Effector memory CD8-positive, alpha-beta T cell (primary cell): ENCODE measurements at regions not wholly inside any gene's neighbourhood (a gene's known extent, or its start where the extent isn't known, plus 50 kb on each side); places are given as distances from the start of the nearest gene placed in this dataset.

Experiments used
- ATAC-seq: fragments of 150-1000 bp; cut with Tn5 transposase; replicated peaks from 2 replicates; pipeline ENCODE4 v1.10.0; 2021; ENCODE audit warnings: mild to moderate bottlenecking, moderate library complexity
- DNase-seq, 3 experiments: peaks; one replicate each; pipeline ENCODE4 v3.0.0; 2021
- H3K27ac Mint-ChIP-seq, 2 donors: one replicate each; pipeline ENCODE4 v1.8.0; 2022; ENCODE audit warnings: mild to moderate bottlenecking in 2 of 2, mixed read lengths in 2 of 2, moderate library complexity in 2 of 2
- H3K27me3 Mint-ChIP-seq, 2 donors: one replicate each; pipeline ENCODE4 v1.8.0; 2022; ENCODE audit warnings: mixed read lengths in 2 of 2
- H3K36me3 Mint-ChIP-seq: one replicate; pipeline ENCODE4 v1.8.0; 2022; ENCODE audit warnings: mild to moderate bottlenecking, moderate library complexity, mixed read lengths; ENCODE audit not compliant: insufficient read depth
- H3K4me1 Mint-ChIP-seq, 2 donors: one replicate each; pipeline ENCODE4 v1.8.0; 2022; ENCODE audit warnings: low read depth in 2 of 2, mixed read lengths in 2 of 2
- H3K4me3 Mint-ChIP-seq, 2 donors: one replicate each; pipeline ENCODE4 v1.8.0; 2022; ENCODE audit warnings: mild to moderate bottlenecking in 2 of 2, mixed read lengths in 2 of 2, moderate library complexity in 2 of 2
- H3K9me3 Mint-ChIP-seq, 2 donors: one replicate each; pipeline ENCODE4 v1.8.0; 2022; ENCODE audit warnings: mixed read lengths in 2 of 2

DNA sequence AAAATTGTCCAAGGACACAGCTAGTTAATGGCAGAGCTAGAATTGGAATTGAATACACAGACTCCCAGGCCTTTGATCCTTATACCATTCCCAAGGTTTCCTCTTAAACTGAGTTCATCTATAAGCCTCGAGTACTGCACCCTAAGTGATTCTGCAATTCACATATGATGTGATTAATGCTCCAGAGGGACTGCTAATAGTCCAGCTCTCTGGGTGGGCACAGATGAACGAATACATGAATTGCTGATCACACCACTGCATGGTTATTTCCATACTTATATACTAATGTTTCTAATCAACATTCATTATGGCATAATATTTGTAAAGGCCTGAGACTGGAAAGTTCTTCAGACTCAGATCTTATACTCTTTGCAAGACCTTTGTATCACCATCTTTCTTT, 101.8 kb downstream of the NUFIP1 start:
- Mint-ChIP-seq H3K36me3 (no peaks in the 10 kb centered on the region), H3K27ac (no peak overlapping the region), H3K9me3 (no peaks in the 10 kb centered on the region), H3K4me1 (no peaks in the 10 kb centered on the region), H3K4me3 (no peak overlapping the region), H3K27me3 (peaks cover 0 to 9% of the 10 kb centered on the region in 2 donors)
- DNase-seq (no peak), ATAC-seq (no peak)

DNA sequence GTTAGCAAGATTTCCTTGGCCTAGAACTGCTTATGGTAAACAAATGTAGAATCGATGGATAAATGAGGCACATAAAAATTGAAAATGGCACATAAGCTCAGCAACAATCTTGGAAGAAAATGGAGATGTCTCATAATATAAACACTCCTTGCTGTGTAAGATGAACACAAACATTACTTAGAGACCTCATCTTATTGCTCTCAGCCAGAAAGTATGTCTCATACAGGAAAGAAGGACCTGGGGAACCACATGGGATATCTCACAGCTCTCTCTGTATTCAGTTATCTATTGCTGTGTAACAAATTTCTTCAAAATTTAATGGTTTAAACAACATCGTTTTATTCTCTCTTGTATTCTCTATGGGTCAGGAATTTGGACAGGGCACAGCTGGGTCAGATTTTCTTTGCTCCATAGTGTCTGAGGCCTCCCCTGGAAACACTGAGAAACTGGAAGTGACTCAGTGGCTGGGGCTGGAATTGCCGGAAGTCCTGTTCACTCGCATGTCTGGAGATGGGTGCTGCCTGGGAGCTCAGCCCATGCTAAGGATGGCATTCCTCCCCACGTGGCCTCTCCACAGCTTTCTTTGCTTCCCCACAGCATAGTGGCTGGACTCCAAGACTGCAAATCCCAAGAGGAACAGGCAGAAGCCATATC, 105.1 kb downstream of the NUFIP1 start:
- Mint-ChIP-seq H3K36me3 (no peaks in the 10 kb centered on the region), H3K27me3 (peaks cover 0 to 25% of the 10 kb centered on the region in 2 donors), H3K9me3 (no peaks in the 10 kb centered on the region), H3K27ac (no peak overlapping the region), H3K4me3 (no peak overlapping the region), H3K4me1 (no peaks in the 10 kb centered on the region)
- DNase-seq, result no peak
- ATAC-seq, result no peak

DNA sequence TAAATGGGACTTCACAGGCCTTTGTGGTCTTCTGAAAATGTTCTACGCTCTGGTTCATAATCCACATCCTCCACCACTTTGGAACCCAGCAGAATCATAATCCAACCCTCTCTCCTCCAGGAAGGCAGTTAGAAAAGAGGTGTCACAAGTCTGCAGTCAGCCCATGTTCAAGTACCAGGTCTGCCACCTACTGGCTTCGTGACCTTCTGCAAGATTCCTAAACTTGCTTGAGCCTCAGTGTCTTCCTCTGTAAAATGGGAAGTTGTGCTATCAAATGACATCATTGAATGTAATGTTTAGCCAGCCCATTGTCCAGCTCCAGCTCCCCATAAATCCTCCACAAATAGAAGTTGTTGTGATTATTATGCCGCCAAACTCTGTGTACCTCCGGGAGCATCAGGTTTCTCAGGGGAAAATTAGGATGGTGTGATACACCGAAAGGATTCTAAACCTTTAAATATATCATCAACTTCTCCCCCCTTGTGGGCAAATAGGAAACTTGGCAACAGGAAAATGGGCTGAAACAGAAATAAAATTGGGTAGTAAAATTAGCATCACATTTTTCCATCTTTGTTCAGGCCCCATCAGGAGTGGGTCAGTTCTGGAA, 109.7 kb downstream of the NUFIP1 start:
- no peaks in the 10 kb centered on the region for H3K36me3 Mint-ChIP-seq
- peaks cover 0 to 6% of the 10 kb centered on the region in 2 donors for H3K9me3 Mint-ChIP-seq
- H3K4me1 Mint-ChIP-seq, result no peaks in the 10 kb centered on the region
- DNase-seq (no peak), ATAC-seq (no peak)
- no peak overlapping the region for H3K4me3 Mint-ChIP-seq
- H3K27ac Mint-ChIP-seq, result no peak overlapping the region
- peaks cover 13 to 50% of the 10 kb centered on the region in 2 donors for H3K27me3 Mint-ChIP-seq

DNA sequence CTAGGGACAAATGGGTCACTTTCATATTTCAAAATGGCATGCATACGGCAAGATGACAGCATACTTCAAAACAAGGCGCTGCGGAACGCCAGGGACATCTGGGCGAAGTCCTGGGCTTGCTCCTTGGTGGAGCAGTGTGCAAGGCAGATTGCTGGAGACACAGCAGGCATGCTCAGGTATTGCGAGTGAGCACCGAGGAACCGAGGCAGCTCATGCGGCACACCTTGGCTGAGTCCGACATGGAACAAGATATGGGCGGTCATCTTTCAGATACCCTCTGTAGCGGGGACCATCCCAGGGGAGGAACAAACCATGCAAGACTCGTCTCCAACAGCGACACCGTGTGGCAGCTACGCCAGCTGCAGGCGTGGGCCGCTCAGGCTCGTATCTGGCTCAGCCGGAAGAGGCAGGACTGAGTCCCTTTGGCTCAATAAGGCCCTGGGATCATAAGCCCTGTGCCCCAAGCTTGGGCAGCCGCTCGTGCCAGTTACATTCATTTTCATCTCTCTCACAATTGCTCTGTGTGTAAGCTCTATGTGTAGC, 112.4 kb downstream of the NUFIP1 start:
- DNase-seq (no peak), ATAC-seq (no peak)
- Mint-ChIP-seq H3K27ac (no peak overlapping the region), H3K9me3 (peaks cover 0 to 6% of the 10 kb centered on the region in 2 donors), H3K4me1 (no peaks in the 10 kb centered on the region), H3K36me3 (no peaks in the 10 kb centered on the region), H3K27me3 (peaks cover 13 to 58% of the 10 kb centered on the region in 2 donors), H3K4me3 (no peak overlapping the region)

GRCh38 chr13:44874886-44875630, 114.2 kb downstream of the NUFIP1 start:
- peaks cover 3% of the 10 kb centered on the region for H3K36me3 Mint-ChIP-seq

GRCh38 chr13:44874176-44874575, 115.1 kb downstream of the NUFIP1 start:
- ATAC-seq (no peak), DNase-seq (no peak)
- Mint-ChIP-seq H3K4me3 (no peak overlapping the region), H3K27me3 (peaks cover 18 to 69% of the 10 kb centered on the region in 2 donors), H3K4me1 (no peaks in the 10 kb centered on the region), H3K27ac (no peak overlapping the region), H3K9me3 (peaks cover 0 to 6% of the 10 kb centered on the region in 2 donors), H3K36me3 (peaks cover 3% of the 10 kb centered on the region)

More at GRCh38 chr13:44874886-44875630, 114.2 kb downstream of the NUFIP1 start:
- H3K4me1 Mint-ChIP-seq, result no peaks in the 10 kb centered on the region
- no peak overlapping the region for H3K27ac Mint-ChIP-seq
- ATAC-seq, result no peak
- peaks cover 0 to 6% of the 10 kb centered on the region in 2 donors for H3K9me3 Mint-ChIP-seq
- H3K27me3 Mint-ChIP-seq, result peaks cover 18 to 73% of the 10 kb centered on the region in 2 donors
- H3K4me3 Mint-ChIP-seq, result no peak overlapping the region
- DNase-seq, result no peak

DNA sequence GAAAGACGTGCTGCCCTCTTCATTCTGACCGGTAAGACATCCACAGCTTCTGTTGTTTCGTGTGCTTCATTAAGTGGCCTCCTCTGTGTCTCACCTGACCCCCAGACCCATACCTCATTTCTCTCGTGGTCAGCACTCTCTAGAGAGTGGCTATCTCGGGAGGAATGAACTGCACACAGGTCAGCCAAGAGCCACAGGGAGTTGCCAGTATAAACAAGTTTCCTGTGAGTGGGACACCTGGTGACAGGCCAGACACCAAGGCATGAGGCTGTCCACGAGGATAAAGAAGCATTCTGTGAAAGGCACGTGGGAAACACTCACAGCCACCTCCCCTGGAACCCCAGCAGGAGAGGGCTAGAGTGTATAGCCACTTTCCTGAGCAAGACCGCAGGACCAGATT, 115.8 kb downstream of the NUFIP1 start:
- Mint-ChIP-seq H3K27ac (no peak overlapping the region), H3K4me3 (no peak overlapping the region), H3K9me3 (peaks cover 0 to 6% of the 10 kb centered on the region in 2 donors), H3K36me3 (peaks cover 3% of the 10 kb centered on the region), H3K27me3 (peaks cover 15 to 69% of the 10 kb centered on the region in 2 donors), H3K4me1 (no peaks in the 10 kb centered on the region)
- no peak for DNase-seq
- ATAC-seq, result no peak

DNA sequence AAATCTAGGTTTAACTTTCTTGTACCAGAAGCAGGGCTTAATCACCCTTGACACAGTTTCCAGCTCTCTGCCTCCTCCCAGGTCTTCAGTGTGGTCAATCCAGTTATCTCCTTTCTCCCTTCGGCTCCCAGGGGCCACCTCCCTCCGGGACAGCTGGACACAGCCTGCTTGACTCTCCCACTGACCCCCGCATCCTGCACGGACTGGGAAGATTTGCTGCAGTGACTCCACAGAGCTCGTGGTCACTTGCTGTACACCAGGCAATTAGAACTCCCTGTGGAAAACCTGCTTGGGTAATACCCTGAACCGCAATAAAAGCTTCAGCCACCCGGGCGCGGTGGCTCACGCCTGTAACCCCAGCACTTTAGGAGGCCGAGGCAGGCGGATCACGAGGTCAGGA, 116.5 kb downstream of the NUFIP1 start:
- no peak overlapping the region for H3K27ac Mint-ChIP-seq
- ATAC-seq (no peak), DNase-seq (no peak)
- peaks cover 8 to 67% of the 10 kb centered on the region in 2 donors for H3K27me3 Mint-ChIP-seq
- H3K9me3 Mint-ChIP-seq, result peaks cover 0 to 6% of the 10 kb centered on the region in 2 donors
- peaks cover 0 to 4% of the 10 kb centered on the region in 2 donors for H3K4me1 Mint-ChIP-seq
- H3K36me3 Mint-ChIP-seq, result peaks cover 3% of the 10 kb centered on the region
- no peak overlapping the region for H3K4me3 Mint-ChIP-seq

- Mint-ChIP-seq H3K4me1 (peaks cover 0 to 4% of the 10 kb centered on the region in 2 donors), H3K36me3 (peaks cover 3% of the 10 kb centered on the region)
Observed at GRCh38 chr13:44870456-44870929, 118.8 kb downstream of the NUFIP1 start.

DNA sequence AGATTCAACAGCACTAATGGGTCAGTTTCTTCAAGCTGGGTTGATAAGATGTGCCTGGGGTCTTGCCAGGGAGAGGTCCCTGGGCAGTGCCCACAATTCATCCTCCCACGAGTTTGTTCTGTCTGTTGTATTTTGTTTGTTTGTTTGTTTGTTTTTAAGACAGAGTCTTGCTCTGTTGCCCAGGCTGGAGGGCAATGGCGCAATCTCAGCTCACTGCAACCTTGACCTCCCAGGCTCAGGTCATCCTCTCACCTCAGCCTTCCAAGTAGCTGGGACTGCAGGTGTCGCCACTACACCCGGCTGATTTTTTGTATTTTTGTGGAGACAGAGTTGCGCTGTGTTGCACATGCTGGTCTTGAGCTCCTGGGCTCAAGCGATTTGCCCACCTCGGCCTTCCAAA, 120.1 kb downstream of the NUFIP1 start:
- peaks cover 0 to 4% of the 10 kb centered on the region in 2 donors for H3K4me1 Mint-ChIP-seq
- H3K9me3 Mint-ChIP-seq, result no peaks in the 10 kb centered on the region
- no peak overlapping the region for H3K27ac Mint-ChIP-seq

More at GRCh38 chr13:44870456-44870929, 118.8 kb downstream of the NUFIP1 start:
- Mint-ChIP-seq H3K9me3 (no peaks in the 10 kb centered on the region), H3K27ac (no peak overlapping the region), H3K4me3 (no peak overlapping the region), H3K27me3 (peaks cover 6 to 63% of the 10 kb centered on the region in 2 donors)
- ATAC-seq, result no peak
- no peak for DNase-seq

DNA sequence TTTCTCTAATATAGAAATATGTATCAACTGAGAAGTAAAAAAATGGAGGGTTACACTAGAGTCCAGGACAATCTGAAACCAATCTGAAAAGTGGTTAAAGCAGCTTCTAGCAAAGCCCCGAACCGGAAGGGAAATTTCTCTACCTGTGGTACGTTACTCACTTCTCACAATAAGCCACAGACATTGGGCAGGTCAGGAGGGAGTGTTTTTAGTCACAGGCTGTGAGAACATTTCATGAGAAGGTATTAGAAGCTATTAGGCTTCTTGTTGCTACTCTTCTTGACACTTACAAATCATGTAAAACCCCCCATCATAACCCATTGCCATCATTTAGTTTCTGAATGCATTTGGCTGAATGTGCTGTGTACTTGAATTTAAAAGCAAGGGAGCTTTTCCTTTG, 120.9 kb downstream of the NUFIP1 start:
- ATAC-seq (no peak), DNase-seq (no peak)
- Mint-ChIP-seq H3K27me3 (peaks cover 6 to 59% of the 10 kb centered on the region in 2 donors), H3K4me1 (peaks cover 0 to 4% of the 10 kb centered on the region in 2 donors), H3K9me3 (no peaks in the 10 kb centered on the region), H3K4me3 (no peak overlapping the region), H3K27ac (no peak overlapping the region), H3K36me3 (peaks cover 3% of the 10 kb centered on the region)

More for the DNA sequence above, 120.1 kb downstream of the NUFIP1 start:
- Mint-ChIP-seq H3K36me3 (peaks cover 3% of the 10 kb centered on the region), H3K27me3 (peaks cover 6 to 63% of the 10 kb centered on the region in 2 donors), H3K4me3 (no peak overlapping the region)
- no peak for ATAC-seq
- no peak for DNase-seq

DNA sequence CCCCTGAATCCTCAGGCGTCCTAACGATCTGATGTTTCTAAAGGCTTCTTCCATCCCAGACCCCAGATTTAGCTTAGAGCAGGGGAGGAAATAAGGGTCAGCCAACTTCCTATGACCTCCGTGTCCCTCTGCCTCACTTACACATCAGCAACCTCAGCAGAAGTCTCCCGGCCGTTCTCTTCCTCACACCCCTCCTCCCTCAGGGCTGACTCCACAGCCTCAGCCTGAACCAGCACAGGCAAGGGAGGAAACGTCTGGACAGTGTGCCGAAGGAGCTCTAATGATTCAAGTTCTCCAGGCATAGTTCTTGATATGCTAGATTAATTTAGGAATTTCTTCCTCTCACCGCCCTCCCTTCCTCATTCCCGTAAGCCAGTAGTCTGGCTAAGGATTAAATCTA, 121.4 kb downstream of the NUFIP1 start:
- H3K9me3 Mint-ChIP-seq, result no peaks in the 10 kb centered on the region
- no peak overlapping the region for H3K27ac Mint-ChIP-seq
- peaks cover 6 to 53% of the 10 kb centered on the region in 2 donors for H3K27me3 Mint-ChIP-seq
- peaks cover 0 to 4% of the 10 kb centered on the region in 2 donors for H3K4me1 Mint-ChIP-seq
- H3K36me3 Mint-ChIP-seq, result peaks cover 3% of the 10 kb centered on the region
- DNase-seq (no peak), ATAC-seq (no peak)
- no peak overlapping the region for H3K4me3 Mint-ChIP-seq

DNA sequence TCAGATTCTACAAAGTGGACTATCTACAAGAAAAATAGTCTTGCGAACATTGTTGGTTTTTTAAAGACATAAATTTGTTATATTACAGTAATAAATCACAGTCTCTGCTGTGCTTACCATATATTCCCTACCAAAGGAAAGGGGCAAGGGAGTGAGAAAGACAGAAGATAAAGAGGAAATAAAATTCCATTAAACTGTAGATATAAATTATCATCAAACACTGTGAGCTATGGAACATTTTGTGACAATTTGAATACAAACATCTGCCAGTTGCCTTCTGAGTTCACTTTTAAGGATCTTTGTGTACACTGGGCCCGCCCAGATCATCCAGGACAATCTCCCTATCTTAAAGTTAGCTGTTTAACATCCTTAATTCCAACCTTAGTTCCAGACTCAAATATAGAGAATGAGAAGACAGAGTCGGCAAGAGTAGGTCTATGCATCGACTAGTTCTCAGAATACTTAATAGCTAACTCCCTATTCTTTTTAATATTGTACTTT, 122.8 kb downstream of the NUFIP1 start:
- no peaks in the 10 kb centered on the region for H3K9me3 Mint-ChIP-seq
- no peak overlapping the region for H3K4me3 Mint-ChIP-seq
- ATAC-seq (no peak), DNase-seq (no peak)
- H3K36me3 Mint-ChIP-seq, result peaks cover 3% of the 10 kb centered on the region
- no peak overlapping the region for H3K27ac Mint-ChIP-seq
- peaks cover 6 to 40% of the 10 kb centered on the region in 2 donors for H3K27me3 Mint-ChIP-seq
- peaks cover 0 to 4% of the 10 kb centered on the region in 2 donors for H3K4me1 Mint-ChIP-seq
